SH-SY5Y (cell line): ENCODE measurements at regions not wholly inside any gene's neighbourhood (a gene's known extent, or its start where the extent isn't known, plus 50 kb on each side); places are given as distances from the start of the nearest gene placed in this dataset.

Source experiments
- GATA2 ChIP-seq: IDR thresholded peaks from 2 replicates; pipeline ENCODE4 v1.6.1; 2011; ENCODE audit warnings: mild to moderate bottlenecking, low read depth, low read length
- GATA3 ChIP-seq: IDR thresholded peaks from 2 replicates; pipeline ENCODE4 v1.6.1; 2011; ENCODE audit warnings: low read depth, mild to moderate bottlenecking, low read length, moderate library complexity

- TF ChIP-seq GATA3 (no peak), GATA2 (no peak)
Observed at GRCh38 chr12:111174961-111175345, 193.9 kb downstream of the PHETA1 start.

- no peak for TF ChIP-seq GATA2
- TF ChIP-seq GATA3, result no peak
Observed at GRCh38 chr12:111174251-111174960, 194.5 kb downstream of the PHETA1 start.

- TF ChIP-seq GATA2, result no peak
- TF ChIP-seq GATA3, result no peak
Observed at GRCh38 chr12:111173836-111174235, 195.1 kb downstream of the PHETA1 start.

- TF ChIP-seq GATA2 (no peak), GATA3 (no peak)
Observed at GRCh38 chr12:111173391-111173790, 195.5 kb downstream of the PHETA1 start.

DNA sequence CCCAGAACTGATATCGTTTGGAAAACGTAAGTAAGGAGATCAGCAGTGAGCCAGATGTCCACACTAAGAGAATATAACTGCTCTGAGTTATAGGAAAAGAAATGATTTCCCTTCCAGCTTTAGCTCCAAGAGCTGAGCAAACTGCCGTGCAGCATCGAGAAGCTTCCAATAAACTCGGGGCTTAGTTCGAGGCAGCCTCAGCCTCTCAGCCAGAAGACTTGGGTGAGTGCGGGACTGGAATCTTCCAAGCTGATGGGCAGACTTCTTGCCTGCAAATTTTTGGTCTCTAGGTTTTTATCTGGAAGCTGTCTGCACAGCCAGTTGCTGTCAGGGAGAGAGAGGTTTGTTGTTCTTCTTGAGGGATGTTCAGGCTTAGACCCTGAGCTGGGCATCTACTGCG, 196.1 kb downstream of the PHETA1 start:
- TF ChIP-seq GATA2 (no peak), GATA3 (no peak)

GRCh38 chr12:111171832-111172231, 197.1 kb downstream of the PHETA1 start:
- no peak for TF ChIP-seq GATA3
- no peak for TF ChIP-seq GATA2

DNA sequence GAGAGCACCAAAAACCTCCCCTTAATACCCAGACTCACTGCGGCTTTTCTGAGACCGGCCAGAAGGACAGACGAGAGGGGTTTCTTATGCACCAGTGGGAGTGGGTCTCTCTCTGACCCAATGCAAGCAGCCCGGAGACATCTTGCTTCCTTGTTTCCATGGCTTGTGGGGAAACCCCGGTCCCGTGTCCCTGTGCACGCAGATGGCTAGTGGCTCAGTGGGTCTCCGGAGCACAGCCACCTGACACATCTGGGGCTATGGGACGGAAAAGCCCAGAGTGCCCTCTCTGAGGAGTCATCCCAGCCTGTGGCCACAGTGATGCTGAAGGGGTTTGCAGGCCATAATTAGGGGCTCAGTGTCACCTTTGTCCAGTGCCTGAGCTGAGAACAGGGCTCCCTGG, 197.6 kb downstream of the PHETA1 start:
- TF ChIP-seq GATA3 (no peak), GATA2 (no peak)

GRCh38 chr12:111170543-111170942, 198.4 kb downstream of the PHETA1 start:
- no peak for TF ChIP-seq GATA2
- no peak for TF ChIP-seq GATA3

GRCh38 chr12:111169456-111169855, 199.4 kb downstream of the PHETA1 start:
- TF ChIP-seq GATA2 (no peak), GATA3 (no peak)

- TF ChIP-seq GATA2, result no peak
- TF ChIP-seq GATA3, result no peak
Observed at GRCh38 chr12:111169032-111169431, 199.9 kb downstream of the PHETA1 start.

DNA sequence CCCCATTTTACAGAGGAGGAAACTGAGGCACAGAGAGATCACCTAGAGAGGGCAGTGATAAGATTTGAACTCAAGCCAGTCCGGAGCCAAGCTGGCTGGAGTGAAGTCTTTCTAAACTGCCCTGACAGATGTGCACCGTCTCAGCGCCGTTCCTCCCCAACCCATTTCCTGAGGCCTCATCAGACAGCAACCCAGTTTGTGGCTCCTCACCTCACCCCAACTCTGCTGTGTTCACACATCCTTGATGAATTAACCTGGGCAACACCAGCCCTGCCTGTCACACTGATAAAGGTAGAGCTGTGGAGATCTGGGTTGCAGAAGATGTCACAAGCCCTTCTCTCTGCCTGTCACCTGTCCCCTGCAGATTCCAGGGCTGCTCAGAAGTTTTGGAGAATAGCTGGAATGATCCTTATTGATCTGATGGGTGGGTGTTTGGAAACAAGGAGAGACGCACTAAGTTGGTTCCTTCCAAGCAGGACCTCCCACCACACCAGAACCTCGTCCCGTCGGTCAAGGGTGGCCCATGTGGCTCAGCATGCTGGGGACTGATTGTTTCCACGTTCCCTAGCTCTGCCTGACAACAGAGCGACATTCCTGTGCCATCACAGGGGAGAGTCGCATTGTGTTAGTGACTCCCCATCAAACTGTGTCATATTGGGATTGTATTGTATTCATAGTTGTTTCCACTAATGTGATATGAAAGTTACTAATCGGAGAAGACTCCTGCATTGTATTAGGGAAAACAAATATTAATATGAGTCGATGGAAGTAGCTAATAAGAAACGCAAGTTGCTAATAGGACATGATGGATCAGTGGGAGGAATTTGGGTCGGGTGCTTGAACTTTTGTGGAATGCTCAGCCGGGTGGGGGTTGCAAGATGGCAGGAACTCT, 200.6 kb downstream of the PHETA1 start:
- TF ChIP-seq GATA3 (no peak), GATA2 (no peak)

GRCh38 chr12:111166779-111167540, 201.9 kb downstream of the PHETA1 start:
- TF ChIP-seq GATA3, result no peak
- TF ChIP-seq GATA2, result no peak

DNA sequence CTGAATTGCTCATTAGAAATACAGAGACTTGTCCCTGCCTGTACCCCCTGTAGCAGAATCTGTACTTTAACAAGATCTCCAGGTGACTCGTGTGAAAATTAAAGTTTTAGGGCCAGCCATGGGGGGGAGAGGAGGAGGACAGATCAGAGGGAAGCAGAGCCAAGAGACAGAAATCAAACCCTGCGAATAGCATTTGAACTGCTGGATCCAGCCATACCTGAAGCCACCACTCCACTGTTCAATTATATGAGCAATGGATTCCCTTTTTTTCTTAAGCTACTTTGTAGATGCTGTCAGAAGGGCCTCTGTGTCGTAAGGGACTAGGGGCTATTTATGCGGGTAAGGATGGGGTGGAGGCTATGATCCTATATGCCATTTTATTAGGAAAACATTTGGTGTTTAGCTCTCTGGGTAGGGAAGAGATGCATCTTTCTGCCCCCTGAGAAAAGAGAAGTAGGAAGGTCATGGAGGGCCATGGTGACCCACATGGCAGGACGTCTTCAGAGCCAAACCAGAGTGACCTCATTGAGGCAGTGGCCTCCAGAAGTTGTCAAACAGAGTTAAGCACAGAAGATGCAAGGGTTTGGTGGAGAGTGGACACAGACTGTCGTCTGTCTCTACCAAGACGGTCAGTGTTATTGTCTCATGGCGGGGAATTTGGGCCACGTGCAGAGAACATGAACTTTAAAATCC, 203.9 kb downstream of the PHETA1 start:
- no peak for TF ChIP-seq GATA3

DNA sequence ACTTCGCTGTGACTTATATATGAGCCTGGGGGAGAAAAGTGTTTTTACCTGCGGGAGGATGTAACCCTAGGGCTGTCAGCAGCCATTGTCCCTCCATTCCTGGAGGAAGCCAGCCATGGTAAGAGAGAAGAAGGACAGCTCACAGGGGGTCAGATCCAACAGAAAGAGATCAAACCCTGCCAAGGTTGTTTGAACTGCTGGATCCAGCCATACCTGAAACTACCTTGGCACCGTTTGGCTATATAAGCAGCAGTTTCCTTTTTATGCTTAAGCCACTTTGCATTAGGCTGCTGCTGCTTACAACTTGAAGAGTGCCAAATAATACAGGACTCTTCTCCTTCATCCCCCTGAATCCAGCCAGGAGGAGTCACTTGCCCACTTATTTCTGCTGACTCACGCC, 205.5 kb downstream of the PHETA1 start:
- TF ChIP-seq GATA3 (no peak), GATA2 (no peak)

- TF ChIP-seq GATA3, result no peak
- TF ChIP-seq GATA2, result no peak
Observed at GRCh38 chr12:111161898-111162297, 207.0 kb downstream of the PHETA1 start.
